Ishikawa (cell line): ENCODE measurements at regions not wholly inside any gene's neighbourhood (a gene's known extent, or its start where the extent isn't known, plus 50 kb on each side); places are given as distances from the start of the nearest gene placed in this dataset.

ENCODE experiments used
- CEBPB ChIP-seq: IDR thresholded peaks from 2 replicates; pipeline ENCODE4 v1.6.1; 2012
- CREB1 ChIP-seq: IDR thresholded peaks from 2 replicates; pipeline ENCODE4 v1.6.1; 2012; ENCODE audit warnings: low read depth
- EGR1 ChIP-seq: IDR thresholded peaks from 2 replicates; pipeline ENCODE4 v1.6.1; 2012
- EP300 ChIP-seq: IDR thresholded peaks from 2 replicates; pipeline ENCODE4 v1.6.1; 2012; ENCODE audit warnings: borderline replicate concordance
- FOXM1 ChIP-seq: IDR thresholded peaks from 2 replicates; pipeline ENCODE4 v1.6.1; 2012; ENCODE audit warnings: low read depth, borderline replicate concordance
- MAX ChIP-seq: IDR thresholded peaks from 2 replicates; pipeline ENCODE4 v1.6.1; 2012
- NFIC ChIP-seq: IDR thresholded peaks from 2 replicates; pipeline ENCODE4 v1.6.1; 2012
- RAD21 ChIP-seq: IDR thresholded peaks from 2 replicates; pipeline ENCODE4 v1.6.1; 2012; ENCODE audit warnings: low read depth
- REST ChIP-seq: IDR thresholded peaks from 2 replicates; pipeline ENCODE4 v1.6.1; 2012; ENCODE audit warnings: low read depth, mild to moderate bottlenecking
- TAF1 ChIP-seq: IDR thresholded peaks from 2 replicates; pipeline ENCODE4 v1.6.1; 2012; ENCODE audit warnings: low read depth, mild to moderate bottlenecking
- TCF12 ChIP-seq: IDR thresholded peaks from 2 replicates; pipeline ENCODE4 v1.6.1; 2012; ENCODE audit warnings: low read depth
- TEAD4 ChIP-seq: IDR thresholded peaks from 2 replicates; pipeline ENCODE4 v1.6.1; 2012
- USF1 ChIP-seq: IDR thresholded peaks from 2 replicates; pipeline ENCODE4 v1.6.1; 2012
- YY1 ChIP-seq: IDR thresholded peaks from 2 replicates; pipeline ENCODE4 v1.6.1; 2012; ENCODE audit warnings: low read depth
- ZBTB7A ChIP-seq: IDR thresholded peaks from 2 replicates; pipeline ENCODE4 v1.6.1; 2012; ENCODE audit warnings: low read depth

GRCh38 chr2:219772697-219773096 lies 145.3 kb downstream of the SLC4A3 start:
- no peak for TF ChIP-seq CEBPB
- no peak for TF ChIP-seq NFIC
- TF ChIP-seq ZBTB7A, result no peak
- TF ChIP-seq USF1, result no peak
- no peak for TF ChIP-seq EGR1
- TF ChIP-seq RAD21, result no peak
- TF ChIP-seq REST, result no peak
- no peak for TF ChIP-seq TCF12
- no peak for TF ChIP-seq TAF1
- TF ChIP-seq MAX, result no peak
- TF ChIP-seq FOXM1, result no peak
- TF ChIP-seq YY1, result no peak
- TF ChIP-seq EP300, result no peak
- no peak for TF ChIP-seq CREB1
- TF ChIP-seq TEAD4, result no peak

- TF ChIP-seq USF1 (no peak), MAX (no peak), CEBPB (no peak), RAD21 (no peak), TCF12 (no peak), EGR1 (no peak), NFIC (no peak), YY1 (no peak), CREB1 (no peak), ZBTB7A (no peak), TEAD4 (no peak)
Measured at GRCh38 chr2:219775506-219775905, 148.1 kb downstream of the SLC4A3 start.

- TF ChIP-seq CREB1, result no peak
- no peak for TF ChIP-seq EGR1
- TF ChIP-seq USF1, result no peak
- no peak for TF ChIP-seq REST
- no peak for TF ChIP-seq EP300
- TF ChIP-seq TCF12, result no peak
- TF ChIP-seq NFIC, result no peak
- no peak for TF ChIP-seq YY1
- no peak for TF ChIP-seq FOXM1
- TF ChIP-seq TEAD4, result no peak
- TF ChIP-seq RAD21, result no peak
- no peak for TF ChIP-seq CEBPB
Measured at GRCh38 chr2:219777388-219777787, 150.0 kb downstream of the SLC4A3 start.

DNA sequence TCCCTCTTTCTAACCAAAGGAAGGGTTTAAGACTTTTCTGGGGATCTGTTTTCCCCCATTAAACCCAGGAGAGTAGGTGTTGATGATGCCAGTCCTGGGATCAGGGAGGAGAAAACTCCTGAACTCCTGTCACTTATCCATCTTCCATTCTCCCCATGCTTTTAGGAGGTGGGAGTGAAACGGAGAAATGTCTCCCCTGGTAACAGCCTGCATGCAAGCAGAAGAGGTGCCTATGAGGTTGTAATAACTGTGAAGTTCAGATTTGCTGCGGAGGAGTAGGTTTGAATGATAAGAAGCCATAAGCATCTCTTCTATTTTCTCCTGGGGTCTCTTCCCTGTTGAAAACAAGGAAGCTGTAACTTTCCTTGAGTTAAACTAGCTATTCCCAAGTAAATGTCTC lies 150.8 kb downstream of the SLC4A3 start:
- TF ChIP-seq CEBPB (no peak), USF1 (no peak), RAD21 (no peak), YY1 (no peak), ZBTB7A (no peak), MAX (no peak), FOXM1 (no peak), TAF1 (no peak), TEAD4 (no peak), REST (no peak), EGR1 (no peak)
